Fibroblast of lung (primary cell): ENCODE measurements at regions not wholly inside any gene's neighbourhood (a gene's known extent, or its start where the extent isn't known, plus 50 kb on each side); places are given as distances from the start of the nearest gene placed in this dataset.

ENCODE experiments used
- DNase-seq, 2 donors: peaks; one replicate each; pipeline versions ENCODE4 v3.0.0 to v3.0.0-alpha.2; 2010; ENCODE audit warnings: low read depth in 2 of 2
- H2AFZ ChIP-seq: 2 replicates; pipeline ENCODE4 v1.5.1; 2012; ENCODE audit warnings: low read length, control low read depth, inconsistent platforms
- H3K27ac ChIP-seq: 2 replicates; pipeline ENCODE4 v1.5.1; 2011; ENCODE audit warnings: low read length, control low read depth; ENCODE audit not compliant: insufficient read depth
- H3K27me3 ChIP-seq: 2 replicates; pipeline ENCODE4 v1.5.1; 2011; ENCODE audit warnings: mild to moderate bottlenecking, low read length; ENCODE audit not compliant: control insufficient read depth, insufficient read depth
- H3K36me3 ChIP-seq: 2 replicates; pipeline ENCODE4 v1.5.1; 2011; ENCODE audit warnings: low read length; ENCODE audit not compliant: control insufficient read depth, insufficient read depth
- H3K4me1 ChIP-seq: 2 replicates; pipeline ENCODE4 v1.5.1; 2011; ENCODE audit warnings: low read length; ENCODE audit not compliant: control insufficient read depth, insufficient read depth; ENCODE audit errors: extremely low read depth
- H3K4me2 ChIP-seq: 2 replicates; pipeline ENCODE4 v1.5.1; 2011; ENCODE audit warnings: low read length, control low read depth; ENCODE audit not compliant: insufficient read depth; ENCODE audit errors: extremely low read depth
- H3K4me3 ChIP-seq, 4 experiments: fragments of 200-600 bp in 1 of 4; sonication (generic) in 1 of 4; replicated peaks in 1 of 4; 2 replicates each; pipeline ENCODE4 v1.5.1; 2011 to 2016; ENCODE audit warnings: low read length in 4 of 4, low read depth in 3 of 4, mild to moderate bottlenecking in 3 of 4, control low read depth in 2 of 4, inconsistent platforms in 1 of 4, mixed read lengths in 1 of 4; ENCODE audit not compliant: insufficient read depth in 1 of 4; ENCODE audit errors: control extremely low read depth in 1 of 4
- H3K79me2 ChIP-seq: 2 replicates; pipeline ENCODE4 v1.5.1; 2012; ENCODE audit warnings: mild to moderate bottlenecking, low read length, inconsistent platforms; ENCODE audit not compliant: control insufficient read depth, insufficient read depth
- H3K9ac ChIP-seq: 2 replicates; pipeline ENCODE4 v1.5.1; 2011; ENCODE audit warnings: mild to moderate bottlenecking, low read length, control low read depth; ENCODE audit not compliant: insufficient read depth
- H3K9me3 ChIP-seq: 2 replicates; pipeline ENCODE4 v1.5.1; 2012; ENCODE audit warnings: low read depth, low read length; ENCODE audit not compliant: control insufficient read depth, insufficient read depth
- H4K20me1 ChIP-seq: 2 replicates; pipeline ENCODE4 v1.5.1; 2011; ENCODE audit warnings: low read length; ENCODE audit not compliant: control insufficient read depth, insufficient read depth; ENCODE audit errors: extremely low read depth
- CTCF ChIP-seq, 2 donors: IDR thresholded peaks in 1 of 2; conservative IDR thresholded peaks in 1 of 2; 1 replicate in 1 of 2; 2 replicates in 1 of 2; pipeline ENCODE4 v1.5.1; 2011 to 2012; ENCODE audit warnings: low read length in 2 of 2, control low read depth in 1 of 2, inconsistent platforms in 1 of 2, low read depth in 1 of 2, mild to moderate bottlenecking in 1 of 2
- EZH2 ChIP-seq: IDR thresholded peaks from 2 replicates; pipeline ENCODE4 v1.5.1; 2012; ENCODE audit warnings: low read length, control low read depth, mild to moderate bottlenecking; ENCODE audit errors: missing control alignments

GRCh38 chr20:10928841-10929421, 255.1 kb upstream of the JAG1 start:
- H3K4me1 ChIP-seq, result peaks cover 12% of the 10 kb centered on the region
- no peaks in the 10 kb centered on the region for H3K36me3 ChIP-seq
- no peak overlapping the region for H3K4me2 ChIP-seq
- TF ChIP-seq EZH2, result no peak
- no peak for TF ChIP-seq CTCF (conservative IDR thresholded peaks at IDR 0.05 in 1 of 2, IDR thresholded peaks at IDR 0.05 in 1 of 2; ENCODE audit: low read depth in 1 of 2, low read length in 2 of 2)
- no peak overlapping the region for H3K9ac ChIP-seq
- no peaks in the 10 kb centered on the region for H3K79me2 ChIP-seq
- H3K9me3 ChIP-seq, result no peaks in the 10 kb centered on the region
- no peaks in the 10 kb centered on the region for H4K20me1 ChIP-seq
- no peaks in the 10 kb centered on the region for H3K27me3 ChIP-seq
- peak in 1 of 2 donors; percentile 29 for DNase-seq
- H3K27ac ChIP-seq, result no peak overlapping the region
- no peak overlapping the region for H2AFZ ChIP-seq
- no peak overlapping the region for H3K4me3 ChIP-seq

- Histone ChIP-seq H3K9me3 (no peaks in the 10 kb centered on the region), H3K27ac (no peak overlapping the region), H4K20me1 (no peaks in the 10 kb centered on the region), H3K27me3 (no peaks in the 10 kb centered on the region), H3K4me3 (no peak overlapping the region), H3K4me1 (no peaks in the 10 kb centered on the region), H2AFZ (no peak overlapping the region), H3K36me3 (no peaks in the 10 kb centered on the region), H3K79me2 (no peaks in the 10 kb centered on the region), H3K4me2 (no peak overlapping the region), H3K9ac (no peak overlapping the region)
- peak in 1 of 2 donors; percentile 24 for DNase-seq
- TF ChIP-seq CTCF (conservative IDR thresholded peaks at IDR 0.05 in 1 of 2, IDR thresholded peaks at IDR 0.05 in 1 of 2; ENCODE audit: low read depth in 1 of 2, low read length in 2 of 2) (no peak), EZH2 (no peak)
Measured at GRCh38 chr20:10935658-10936402, 262.0 kb upstream of the JAG1 start.

- no peak overlapping the region for H3K9ac ChIP-seq
- no peaks in the 10 kb centered on the region for H4K20me1 ChIP-seq
- no peaks in the 10 kb centered on the region for H3K36me3 ChIP-seq
- no peak overlapping the region for H2AFZ ChIP-seq
- H3K4me3 ChIP-seq, result no peak overlapping the region
- H3K79me2 ChIP-seq, result no peaks in the 10 kb centered on the region
- no peak overlapping the region for H3K4me2 ChIP-seq
- no peak for DNase-seq
- no peaks in the 10 kb centered on the region for H3K27me3 ChIP-seq
- H3K9me3 ChIP-seq, result no peaks in the 10 kb centered on the region
- no peak overlapping the region for H3K27ac ChIP-seq
- TF ChIP-seq CTCF (conservative IDR thresholded peaks at IDR 0.05 in 1 of 2, IDR thresholded peaks at IDR 0.05 in 1 of 2; ENCODE audit: low read depth in 1 of 2, low read length in 2 of 2) (no peak), EZH2 (no peak)
- no peaks in the 10 kb centered on the region for H3K4me1 ChIP-seq
Measured at GRCh38 chr20:10936786-10937185, 263.0 kb upstream of the JAG1 start.
